Stomach smooth muscle (tissue), 2 donors: ENCODE measurements at regions not wholly inside any gene's neighbourhood (a gene's known extent, or its start where the extent isn't known, plus 50 kb on each side); places are given as distances from the start of the nearest gene placed in this dataset.
"Not testable (repeated sequence)": the region's sequence is repeated elsewhere in the genome, so short reads cannot be mapped to it uniquely, and the experiment has no call there.

Experiments used
- H3K27ac ChIP-seq: one replicate; pipeline ENCODE4 v1.7.0; 2013; ENCODE audit warnings: mild to moderate bottlenecking, low read length, inconsistent platforms
- H3K27me3 ChIP-seq, 2 donors: one replicate each; pipeline ENCODE4 v1.7.0; 2013; ENCODE audit warnings: low read length in 2 of 2; ENCODE audit not compliant: insufficient read depth in 2 of 2, control insufficient read depth in 1 of 2
- H3K36me3 ChIP-seq, 2 donors: one replicate each; pipeline ENCODE4 v1.7.0; 2013; ENCODE audit warnings: low read length in 2 of 2; ENCODE audit not compliant: control insufficient read depth in 2 of 2, insufficient read depth in 2 of 2
- H3K4me1 ChIP-seq: one replicate; pipeline ENCODE4 v1.7.0; 2013; ENCODE audit warnings: low read length; ENCODE audit not compliant: control insufficient read depth, insufficient read depth
- H3K4me3 ChIP-seq, 2 donors: one replicate each; pipeline ENCODE4 v1.7.0; 2013; ENCODE audit warnings: low read length in 2 of 2
- H3K9ac ChIP-seq, 2 donors: one replicate each; pipeline ENCODE4 v1.7.0; 2013; ENCODE audit warnings: low read length in 2 of 2, mild to moderate bottlenecking in 1 of 2
- H3K9me3 ChIP-seq, 2 donors: one replicate each; pipeline ENCODE4 v1.7.0; 2013; ENCODE audit warnings: low read length in 2 of 2; ENCODE audit not compliant: control insufficient read depth in 2 of 2
- donor health status: healthy.
- donor health status: Pancreatic carcinoma.

- H3K4me3 ChIP-seq = no peak overlapping the region
- no peaks in the 10 kb centered on the region for H3K4me1 ChIP-seq
- no peaks in the 10 kb centered on the region for H3K27me3 ChIP-seq
- H3K9me3 ChIP-seq = no peaks in the 10 kb centered on the region
- H3K9ac ChIP-seq = no peak overlapping the region
- H3K27ac ChIP-seq = no peak overlapping the region
- no peaks in the 10 kb centered on the region for H3K36me3 ChIP-seq
Observed at GRCh38 chr3:194056731-194057415, 79.1 kb upstream of the HES1 start.

GRCh38 chr3:194057570-194058188 is 78.3 kb upstream of the HES1 start:
- Histone ChIP-seq H3K9me3 (no peaks in the 10 kb centered on the region), H3K36me3 (no peaks in the 10 kb centered on the region), H3K27ac (no peak overlapping the region), H3K27me3 (no peaks in the 10 kb centered on the region), H3K4me3 (peak overlapping the region; percentile 6 to 59), H3K9ac (peak overlapping the region in 1 of 2 donors; percentile 0), H3K4me1 (no peaks in the 10 kb centered on the region)

GRCh38 chr3:194058189-194058571 is 77.8 kb upstream of the HES1 start:
- no peaks in the 10 kb centered on the region for H3K27me3 ChIP-seq
- H3K4me3 ChIP-seq = peak overlapping the region; percentile 6 to 59
- H3K9ac ChIP-seq = peak overlapping the region in 1 of 2 donors; percentile 0
- H3K9me3 ChIP-seq = no peaks in the 10 kb centered on the region
- H3K4me1 ChIP-seq = no peaks in the 10 kb centered on the region
- no peaks in the 10 kb centered on the region for H3K36me3 ChIP-seq
- no peak overlapping the region for H3K27ac ChIP-seq

- no peak overlapping the region for H3K27ac ChIP-seq
- H3K9ac ChIP-seq = no peak overlapping the region
- H3K4me1 ChIP-seq = no peaks in the 10 kb centered on the region
- H3K27me3 ChIP-seq = no peaks in the 10 kb centered on the region
- no peaks in the 10 kb centered on the region for H3K36me3 ChIP-seq
- H3K4me3 ChIP-seq = no peak overlapping the region
- no peaks in the 10 kb centered on the region for H3K9me3 ChIP-seq
Observed at GRCh38 chr3:194058753-194059152, 77.2 kb upstream of the HES1 start.

GRCh38 chr3:194061421-194062030 is 74.4 kb upstream of the HES1 start:
- Histone ChIP-seq H3K4me3 (no peak overlapping the region), H3K4me1 (no peaks in the 10 kb centered on the region), H3K9me3 (no peaks in the 10 kb centered on the region), H3K9ac (no peak overlapping the region), H3K27ac (no peak overlapping the region), H3K27me3 (no peaks in the 10 kb centered on the region), H3K36me3 (no peaks in the 10 kb centered on the region)

- Histone ChIP-seq H3K4me3 (no peak overlapping the region), H3K9ac (no peak overlapping the region), H3K36me3 (no peaks in the 10 kb centered on the region), H3K27me3 (no peaks in the 10 kb centered on the region), H3K27ac (no peak overlapping the region), H3K9me3 (no peaks in the 10 kb centered on the region), H3K4me1 (no peaks in the 10 kb centered on the region)
Observed at GRCh38 chr3:194062830-194063229, 73.1 kb upstream of the HES1 start.

GRCh38 chr3:194064380-194065332 is 71.3 kb upstream of the HES1 start:
- H3K36me3 ChIP-seq = no peaks in the 10 kb centered on the region
- H3K4me3 ChIP-seq = no peak overlapping the region
- H3K9me3 ChIP-seq = peaks cover 0 to 2% of the 10 kb centered on the region in 2 donors
- no peak overlapping the region for H3K27ac ChIP-seq
- H3K9ac ChIP-seq = no peak overlapping the region
- H3K27me3 ChIP-seq = no peaks in the 10 kb centered on the region
- no peaks in the 10 kb centered on the region for H3K4me1 ChIP-seq

GRCh38 chr3:194067327-194067726 is 68.6 kb upstream of the HES1 start:
- H3K36me3 ChIP-seq, H3K4me3 ChIP-seq, H3K9ac ChIP-seq, H3K27me3 ChIP-seq, H3K9me3 ChIP-seq, H3K27ac ChIP-seq: not testable (repeated sequence)
- peaks cover 11% of the 10 kb centered on the region for H3K4me1 ChIP-seq

- Histone ChIP-seq H3K36me3 (no peaks in the 10 kb centered on the region), H3K27me3 (no peaks in the 10 kb centered on the region), H3K27ac (no peak overlapping the region)
Observed at GRCh38 chr3:194067949-194068362, 68.0 kb upstream of the HES1 start.

GRCh38 chr3:194069421-194070219 is 66.3 kb upstream of the HES1 start:
- Histone ChIP-seq H3K4me1 (peaks cover 11% of the 10 kb centered on the region), H3K9me3 (peaks cover 0 to 2% of the 10 kb centered on the region in 2 donors), H3K9ac (no peak overlapping the region), H3K27me3 (no peaks in the 10 kb centered on the region), H3K4me3 (no peak overlapping the region), H3K36me3 (no peaks in the 10 kb centered on the region), H3K27ac (peak overlapping the region; percentile 49)

More at GRCh38 chr3:194067949-194068362, 68.0 kb upstream of the HES1 start:
- Histone ChIP-seq H3K4me1 (peaks cover 11% of the 10 kb centered on the region), H3K4me3 (no peak overlapping the region), H3K9me3 (peaks cover 0 to 2% of the 10 kb centered on the region in 2 donors), H3K9ac (no peak overlapping the region)
